Trophoblast cell (in vitro differentiated cells and primary cell): ENCODE measurements at regions not wholly inside any gene's neighbourhood (a gene's known extent, or its start where the extent isn't known, plus 50 kb on each side); places are given as distances from the start of the nearest gene placed in this dataset.

Experiments
- DNase-seq, 2 donors: peaks; one replicate each; pipeline ENCODE4 v3.0.0-alpha.2; 2016
- H2AFZ ChIP-seq: 2 replicates; pipeline ENCODE4 v1.6.1; 2013; ENCODE audit warnings: low read length, moderate library complexity, mild to moderate bottlenecking; ENCODE audit not compliant: insufficient read depth, poor library complexity
- H2AK5ac ChIP-seq: 2 replicates; pipeline ENCODE4 v1.6.1; 2013; ENCODE audit warnings: mild to moderate bottlenecking, low read length
- H2BK120ac ChIP-seq: 2 replicates; pipeline ENCODE4 v1.6.1; 2013; ENCODE audit warnings: low read length, mild to moderate bottlenecking, moderate library complexity; ENCODE audit not compliant: insufficient read depth, poor library complexity
- H2BK12ac ChIP-seq: 2 replicates; pipeline ENCODE4 v1.6.1; 2013; ENCODE audit warnings: mild to moderate bottlenecking, low read length, moderate library complexity
- H2BK5ac ChIP-seq: 2 replicates; pipeline ENCODE4 v1.6.1; 2013; ENCODE audit warnings: low read length, low read depth, moderate library complexity, mild to moderate bottlenecking; ENCODE audit not compliant: poor library complexity
- H3K14ac ChIP-seq: 2 replicates; pipeline ENCODE4 v1.6.1; 2013; ENCODE audit warnings: mild to moderate bottlenecking, low read length
- H3K18ac ChIP-seq: 2 replicates; pipeline ENCODE4 v1.6.1; 2013; ENCODE audit warnings: mild to moderate bottlenecking, low read length
- H3K23ac ChIP-seq: 2 replicates; pipeline ENCODE4 v1.6.1; 2013; ENCODE audit warnings: low read length
- H3K27ac ChIP-seq: 2 replicates; pipeline ENCODE4 v1.5.1; 2013; ENCODE audit warnings: low read depth, mild to moderate bottlenecking, inconsistent platforms, low read length, moderate library complexity
- H3K27me3 ChIP-seq: 2 replicates; pipeline ENCODE4 v1.6.1; 2013; ENCODE audit warnings: inconsistent platforms, mild to moderate bottlenecking, low read length, moderate library complexity; ENCODE audit not compliant: insufficient read depth
- H3K36me3 ChIP-seq, 2 experiments: 1 replicate in 1 of 2; 2 replicates in 1 of 2; pipeline ENCODE4 v1.6.1; 2013; ENCODE audit warnings: low read length in 2 of 2, mild to moderate bottlenecking in 2 of 2, moderate library complexity in 1 of 2; ENCODE audit not compliant: insufficient read depth in 2 of 2, control insufficient read depth in 1 of 2
- H3K4ac ChIP-seq: 2 replicates; pipeline ENCODE4 v1.6.1; 2013; ENCODE audit warnings: low read depth, mild to moderate bottlenecking, low read length, moderate library complexity
- H3K4me1 ChIP-seq, 2 experiments: 1 replicate in 1 of 2; 2 replicates in 1 of 2; pipeline ENCODE4 v1.6.1; 2013; ENCODE audit warnings: low read length in 2 of 2, mild to moderate bottlenecking in 2 of 2, moderate library complexity in 1 of 2; ENCODE audit not compliant: insufficient read depth in 2 of 2, control insufficient read depth in 1 of 2
- H3K4me2 ChIP-seq: 2 replicates; pipeline ENCODE4 v1.6.1; 2013; ENCODE audit warnings: inconsistent platforms, mild to moderate bottlenecking, low read length, moderate library complexity
- H3K4me3 ChIP-seq: 2 replicates; pipeline ENCODE4 v1.5.1; 2013; ENCODE audit warnings: mild to moderate bottlenecking, low read depth, low read length, inconsistent platforms
- H3K79me1 ChIP-seq: one replicate; pipeline ENCODE4 v1.6.1; 2013; ENCODE audit warnings: low read length
- H3K79me2 ChIP-seq: 2 replicates; pipeline ENCODE4 v1.6.1; 2013; ENCODE audit warnings: low read length, mild to moderate bottlenecking; ENCODE audit not compliant: control insufficient read depth, insufficient read depth, poor library complexity
- H3K9ac ChIP-seq: 2 replicates; pipeline ENCODE4 v1.6.1; 2013; ENCODE audit warnings: mild to moderate bottlenecking, low read length
- H3K9me3 ChIP-seq: 2 replicates; pipeline ENCODE4 v1.6.1; 2013; ENCODE audit warnings: low read depth, mild to moderate bottlenecking, control low read depth, inconsistent platforms, low read length; ENCODE audit not compliant: insufficient read depth
- H4K12ac ChIP-seq: 2 replicates; pipeline ENCODE4 v1.6.1; 2013; ENCODE audit warnings: low read depth, mild to moderate bottlenecking, low read length, moderate library complexity
- H4K8ac ChIP-seq: 2 replicates; pipeline ENCODE4 v1.6.1; 2013; ENCODE audit warnings: low read depth, mild to moderate bottlenecking, low read length, moderate library complexity
- H4K91ac ChIP-seq: one replicate; pipeline ENCODE4 v1.6.1; 2013; ENCODE audit warnings: low read depth, mild to moderate bottlenecking, low read length, moderate library complexity
- WGBS: extraction: QIAGEN DNeasy Blood & Tissue Kit; methylation state at CpG from one replicate; pipeline ENCODE4 v1.1.7; 2013; ENCODE audit warnings: missing lambda C conversion rate; ENCODE audit not compliant: insufficient read length, insufficient coverage; ENCODE audit errors: extremely low coverage; 5-methylcytosine and 5-hydroxymethylcytosine counted together

DNA sequence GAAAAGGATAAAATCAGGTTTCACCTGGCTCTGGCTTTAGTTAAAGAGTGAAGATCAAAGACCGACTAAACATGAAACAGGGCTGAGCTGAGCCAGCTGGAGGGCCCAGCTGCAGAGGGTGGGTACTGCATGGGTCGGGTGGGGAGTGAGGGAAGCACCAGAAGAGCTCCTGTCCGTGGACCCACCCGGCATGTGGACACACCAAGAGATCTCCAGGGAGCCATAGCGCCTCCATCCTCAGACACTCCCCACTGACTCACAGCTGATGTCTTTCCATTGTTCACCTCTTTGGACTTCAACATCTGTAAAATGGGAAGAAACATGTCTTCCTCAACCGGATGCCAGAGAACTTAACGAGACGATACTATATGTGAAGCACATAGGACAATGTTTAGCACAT is 178.3 kb upstream of the KLHL29 start:
- Histone ChIP-seq H3K79me1 (no peaks in the 10 kb centered on the region), H3K23ac (no peak overlapping the region), H2BK12ac (no peak overlapping the region), H3K4me2 (no peak overlapping the region), H2BK120ac (no peak overlapping the region), H3K18ac (no peak overlapping the region), H3K4me3 (no peak overlapping the region), H3K4ac (no peak overlapping the region), H4K91ac (no peak overlapping the region), H2BK5ac (no peak overlapping the region), H3K4me1 (no peaks in the 10 kb centered on the region), H3K36me3 (no peaks in the 10 kb centered on the region), H4K8ac (no peak overlapping the region), H3K79me2 (no peaks in the 10 kb centered on the region), H3K27me3 (no peaks in the 10 kb centered on the region), H3K14ac (no peak overlapping the region), H2AK5ac (no peak overlapping the region), H4K12ac (no peak overlapping the region), H3K27ac (no peak overlapping the region), H2AFZ (no peak overlapping the region), H3K9me3 (no peaks in the 10 kb centered on the region), H3K9ac (no peak overlapping the region)
- no CpG with 5 or more reads among the region's 8 CpGs for WGBS
- no peak for DNase-seq

DNA sequence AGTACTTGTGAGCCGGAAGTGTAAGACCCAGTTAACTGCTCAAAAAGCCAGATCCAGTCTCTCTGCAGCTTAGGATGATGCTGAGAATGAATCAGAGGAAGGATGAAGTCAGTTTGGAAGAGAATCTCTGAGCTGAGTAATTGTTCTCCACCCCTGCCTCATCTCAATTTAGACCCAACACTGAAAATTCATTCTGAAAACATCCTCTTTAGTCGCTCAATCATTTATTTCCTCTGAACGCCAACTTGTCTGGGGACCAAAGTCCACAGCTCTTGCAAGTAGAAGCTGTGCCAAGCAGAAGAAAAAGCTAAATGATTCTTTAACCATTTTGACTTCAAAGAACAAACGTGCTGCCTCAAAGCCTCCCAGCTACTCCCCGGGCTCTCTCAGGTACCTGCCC is 177.1 kb upstream of the KLHL29 start:
- Histone ChIP-seq H3K27ac (no peak overlapping the region), H2BK5ac (no peak overlapping the region), H4K91ac (no peak overlapping the region), H3K18ac (no peak overlapping the region), H2AK5ac (no peak overlapping the region), H3K4me1 (no peaks in the 10 kb centered on the region), H2AFZ (no peak overlapping the region), H3K79me1 (no peaks in the 10 kb centered on the region), H3K9ac (no peak overlapping the region), H3K23ac (no peak overlapping the region), H4K12ac (no peak overlapping the region), H3K79me2 (no peaks in the 10 kb centered on the region), H3K14ac (no peak overlapping the region), H2BK12ac (no peak overlapping the region), H3K36me3 (no peaks in the 10 kb centered on the region), H3K27me3 (no peaks in the 10 kb centered on the region), H4K8ac (no peak overlapping the region), H3K4me2 (no peak overlapping the region), H2BK120ac (no peak overlapping the region), H3K4ac (no peak overlapping the region), H3K9me3 (no peaks in the 10 kb centered on the region), H3K4me3 (no peak overlapping the region)
- no peak for DNase-seq
- no CpG with 5 or more reads among the region's 5 CpGs for WGBS

GRCh38 chr2:23208339-23208738 is 176.6 kb upstream of the KLHL29 start:
- Histone ChIP-seq H3K79me1 (no peaks in the 10 kb centered on the region), H2BK5ac (no peak overlapping the region), H3K4me2 (no peak overlapping the region), H2AFZ (no peak overlapping the region), H3K36me3 (no peaks in the 10 kb centered on the region), H3K27me3 (no peaks in the 10 kb centered on the region), H3K23ac (no peak overlapping the region), H2BK120ac (no peak overlapping the region), H3K9me3 (no peaks in the 10 kb centered on the region), H3K4me3 (no peak overlapping the region), H4K8ac (no peak overlapping the region), H3K4me1 (no peaks in the 10 kb centered on the region), H3K79me2 (no peaks in the 10 kb centered on the region), H4K12ac (no peak overlapping the region), H3K14ac (no peak overlapping the region), H2AK5ac (no peak overlapping the region), H3K9ac (no peak overlapping the region), H2BK12ac (no peak overlapping the region), H3K27ac (no peak overlapping the region), H4K91ac (no peak overlapping the region), H3K4ac (no peak overlapping the region), H3K18ac (no peak overlapping the region)
- DNase-seq = no peak
- no CpG with 5 or more reads among the region's 2 CpGs for WGBS

GRCh38 chr2:23209059-23209458 is 175.9 kb upstream of the KLHL29 start:
- no peaks in the 10 kb centered on the region for H3K27me3 ChIP-seq
- H3K36me3 ChIP-seq = no peaks in the 10 kb centered on the region
- no peak overlapping the region for H4K12ac ChIP-seq
- no peak overlapping the region for H2BK12ac ChIP-seq
- no peaks in the 10 kb centered on the region for H3K79me2 ChIP-seq
- H2BK5ac ChIP-seq = no peak overlapping the region
- no peak for DNase-seq
- H4K91ac ChIP-seq = no peak overlapping the region
- no CpG with 5 or more reads among the region's 1 CpG for WGBS
- no peak overlapping the region for H2AK5ac ChIP-seq
- no peak overlapping the region for H4K8ac ChIP-seq
- no peak overlapping the region for H2BK120ac ChIP-seq
- H3K9me3 ChIP-seq = no peaks in the 10 kb centered on the region
- H3K18ac ChIP-seq = no peak overlapping the region
- no peak overlapping the region for H3K4ac ChIP-seq
- H3K23ac ChIP-seq = no peak overlapping the region
- no peak overlapping the region for H3K4me2 ChIP-seq
- no peak overlapping the region for H3K9ac ChIP-seq
- no peak overlapping the region for H2AFZ ChIP-seq
- no peak overlapping the region for H3K27ac ChIP-seq
- no peaks in the 10 kb centered on the region for H3K79me1 ChIP-seq
- H3K4me1 ChIP-seq = no peaks in the 10 kb centered on the region
- no peak overlapping the region for H3K14ac ChIP-seq
- H3K4me3 ChIP-seq = no peak overlapping the region
